ENCODE measurements at regions not wholly inside any gene's neighbourhood (a gene's known extent, or its start where the extent isn't known, plus 50 kb on each side); places are given as distances from the start of the nearest gene placed in this dataset.

- no peak for ATAC-seq (ENCODE audit: low read depth)
- Histone ChIP-seq H3K27me3 (replicated peaks in 1 of 4; ENCODE audit: control extremely low read depth in 1 of 4, control insufficient read depth in 3 of 4, insufficient read depth in 4 of 4, low read length in 3 of 4) (no peaks in the 10 kb centered on the region), H2AFZ (ENCODE audit: insufficient read depth, low read depth, low read length, poor library complexity, severe bottlenecking) (no peak overlapping the region), H3K79me2 (ENCODE audit: control insufficient read depth, insufficient read depth, low read length) (no peaks in the 10 kb centered on the region), H4K20me1 (ENCODE audit: control insufficient read depth, insufficient read depth, low read length, poor library complexity, severe bottlenecking) (no peaks in the 10 kb centered on the region), H3K36me3 (replicated peaks in 1 of 2; ENCODE audit: control extremely low read depth in 1 of 2, control insufficient read depth in 1 of 2, extremely low read depth in 1 of 2, insufficient read depth in 2 of 2, low read length in 1 of 2) (no peaks in the 10 kb centered on the region), H3K9me3 (ENCODE audit: control extremely low read depth in 1 of 3, control insufficient read depth in 2 of 3, insufficient read depth in 1 of 3, low read length in 2 of 3) (no peaks in the 10 kb centered on the region), H3K4me3 (ENCODE audit: control extremely low read depth in 1 of 5, extremely low read depth in 1 of 5, insufficient read depth in 1 of 5, low read depth in 2 of 5, low read length in 4 of 5) (no peak overlapping the region), H3K9ac (ENCODE audit: low read length) (no peak overlapping the region), H3K4me2 (replicated peaks; ENCODE audit: low read depth, low read length, poor library complexity, severe bottlenecking) (no peak overlapping the region), H3K27ac (ENCODE audit: low read length in 2 of 2) (no peak overlapping the region), H3K4me1 (ENCODE audit: control insufficient read depth in 2 of 2, insufficient read depth in 2 of 2, low read length in 2 of 2) (no peaks in the 10 kb centered on the region)
- ChIA-PET POLR2A (no interaction called here), CTCF (no interaction called here)
- Mint-ChIP-seq H3K27me3 (no peaks in the 10 kb centered on the region), H3K27ac (no peak overlapping the region), H3K4me1 (no peaks in the 10 kb centered on the region), H3K4me3 (no peak overlapping the region), H3K9me3 (ENCODE audit: insufficient read depth) (no peaks in the 10 kb centered on the region)
- TF ChIP-seq EZH2 (IDR thresholded peaks at IDR 0.05; ENCODE audit: borderline replicate concordance, insufficient read depth, low read depth, low read length, poor library complexity, severe bottlenecking), result no peak
- no peak for TF ChIP-seq CTCF (IDR thresholded peaks at IDR 0.05)
- intact Hi-C loops (cut with micrococcal nuclease), result no loop called here
- no peak for DNase-seq
Measured at GRCh38 chr10:61850376-61850775, 51.1 kb upstream of the ARID5B start.
